Fibroblast of lung (primary cell): ENCODE measurements at regions not wholly inside any gene's neighbourhood (a gene's known extent, or its start where the extent isn't known, plus 50 kb on each side); places are given as distances from the start of the nearest gene placed in this dataset.

Experiments used
- DNase-seq, 2 donors: peaks; one replicate each; pipeline versions ENCODE4 v3.0.0 to v3.0.0-alpha.2; 2010; ENCODE audit warnings: low read depth in 2 of 2
- H2AFZ ChIP-seq: 2 replicates; pipeline ENCODE4 v1.5.1; 2012; ENCODE audit warnings: low read length, control low read depth, inconsistent platforms
- H3K27ac ChIP-seq: 2 replicates; pipeline ENCODE4 v1.5.1; 2011; ENCODE audit warnings: low read length, control low read depth; ENCODE audit not compliant: insufficient read depth
- H3K27me3 ChIP-seq: 2 replicates; pipeline ENCODE4 v1.5.1; 2011; ENCODE audit warnings: mild to moderate bottlenecking, low read length; ENCODE audit not compliant: control insufficient read depth, insufficient read depth
- H3K36me3 ChIP-seq: 2 replicates; pipeline ENCODE4 v1.5.1; 2011; ENCODE audit warnings: low read length; ENCODE audit not compliant: control insufficient read depth, insufficient read depth
- H3K4me1 ChIP-seq: 2 replicates; pipeline ENCODE4 v1.5.1; 2011; ENCODE audit warnings: low read length; ENCODE audit not compliant: control insufficient read depth, insufficient read depth; ENCODE audit errors: extremely low read depth
- H3K4me2 ChIP-seq: 2 replicates; pipeline ENCODE4 v1.5.1; 2011; ENCODE audit warnings: low read length, control low read depth; ENCODE audit not compliant: insufficient read depth; ENCODE audit errors: extremely low read depth
- H3K4me3 ChIP-seq, 4 experiments: fragments of 200-600 bp in 1 of 4; sonication (generic) in 1 of 4; replicated peaks in 1 of 4; 2 replicates each; pipeline ENCODE4 v1.5.1; 2011 to 2016; ENCODE audit warnings: low read length in 4 of 4, low read depth in 3 of 4, mild to moderate bottlenecking in 3 of 4, control low read depth in 2 of 4, inconsistent platforms in 1 of 4, mixed read lengths in 1 of 4; ENCODE audit not compliant: insufficient read depth in 1 of 4; ENCODE audit errors: control extremely low read depth in 1 of 4
- H3K79me2 ChIP-seq: 2 replicates; pipeline ENCODE4 v1.5.1; 2012; ENCODE audit warnings: mild to moderate bottlenecking, low read length, inconsistent platforms; ENCODE audit not compliant: control insufficient read depth, insufficient read depth
- H3K9ac ChIP-seq: 2 replicates; pipeline ENCODE4 v1.5.1; 2011; ENCODE audit warnings: mild to moderate bottlenecking, low read length, control low read depth; ENCODE audit not compliant: insufficient read depth
- H3K9me3 ChIP-seq: 2 replicates; pipeline ENCODE4 v1.5.1; 2012; ENCODE audit warnings: low read depth, low read length; ENCODE audit not compliant: control insufficient read depth, insufficient read depth
- H4K20me1 ChIP-seq: 2 replicates; pipeline ENCODE4 v1.5.1; 2011; ENCODE audit warnings: low read length; ENCODE audit not compliant: control insufficient read depth, insufficient read depth; ENCODE audit errors: extremely low read depth
- CTCF ChIP-seq, 2 donors: IDR thresholded peaks in 1 of 2; conservative IDR thresholded peaks in 1 of 2; 1 replicate in 1 of 2; 2 replicates in 1 of 2; pipeline ENCODE4 v1.5.1; 2011 to 2012; ENCODE audit warnings: low read length in 2 of 2, control low read depth in 1 of 2, inconsistent platforms in 1 of 2, low read depth in 1 of 2, mild to moderate bottlenecking in 1 of 2
- EZH2 ChIP-seq: IDR thresholded peaks from 2 replicates; pipeline ENCODE4 v1.5.1; 2012; ENCODE audit warnings: low read length, control low read depth, mild to moderate bottlenecking; ENCODE audit errors: missing control alignments

GRCh38 chr3:194244167-194244566, 107.0 kb downstream of the CPN2 start:
- Histone ChIP-seq H3K9ac (no peak overlapping the region), H3K27me3 (peaks cover 19% of the 10 kb centered on the region), H4K20me1 (no peaks in the 10 kb centered on the region), H3K79me2 (no peaks in the 10 kb centered on the region), H3K4me3 (no peak overlapping the region), H3K4me2 (no peak overlapping the region), H3K4me1 (no peaks in the 10 kb centered on the region), H3K27ac (no peak overlapping the region), H2AFZ (no peak overlapping the region), H3K36me3 (no peaks in the 10 kb centered on the region), H3K9me3 (no peaks in the 10 kb centered on the region)
- DNase-seq, result no peak
- TF ChIP-seq CTCF (conservative IDR thresholded peaks at IDR 0.05 in 1 of 2, IDR thresholded peaks at IDR 0.05 in 1 of 2; ENCODE audit: low read depth in 1 of 2, low read length in 2 of 2) (no peak), EZH2 (no peak)

GRCh38 chr3:194245474-194245873, 105.7 kb downstream of the CPN2 start:
- DNase-seq, result no peak
- Histone ChIP-seq H3K4me3 (no peak overlapping the region), H3K4me2 (no peak overlapping the region), H4K20me1 (no peaks in the 10 kb centered on the region), H3K9me3 (no peaks in the 10 kb centered on the region), H3K27ac (no peak overlapping the region), H3K27me3 (peaks cover 26% of the 10 kb centered on the region), H2AFZ (no peak overlapping the region), H3K36me3 (no peaks in the 10 kb centered on the region), H3K79me2 (no peaks in the 10 kb centered on the region), H3K9ac (no peak overlapping the region), H3K4me1 (peaks cover 2% of the 10 kb centered on the region)
- TF ChIP-seq EZH2, result no peak
- TF ChIP-seq CTCF (conservative IDR thresholded peaks at IDR 0.05 in 1 of 2, IDR thresholded peaks at IDR 0.05 in 1 of 2; ENCODE audit: low read depth in 1 of 2, low read length in 2 of 2), result no peak

GRCh38 chr3:194245975-194246561, 105.1 kb downstream of the CPN2 start:
- no peak overlapping the region for H3K27ac ChIP-seq
- no peak overlapping the region for H3K9ac ChIP-seq
- no peak for DNase-seq
- no peaks in the 10 kb centered on the region for H3K9me3 ChIP-seq
- no peak overlapping the region for H3K4me3 ChIP-seq
- no peaks in the 10 kb centered on the region for H4K20me1 ChIP-seq
- peaks cover 4% of the 10 kb centered on the region for H3K4me1 ChIP-seq
- TF ChIP-seq CTCF (conservative IDR thresholded peaks at IDR 0.05 in 1 of 2, IDR thresholded peaks at IDR 0.05 in 1 of 2; ENCODE audit: low read depth in 1 of 2, low read length in 2 of 2), result no peak
- no peak for TF ChIP-seq EZH2
- no peak overlapping the region for H2AFZ ChIP-seq
- H3K36me3 ChIP-seq, result no peaks in the 10 kb centered on the region
- no peak overlapping the region for H3K4me2 ChIP-seq
- H3K79me2 ChIP-seq, result no peaks in the 10 kb centered on the region
- peaks cover 26% of the 10 kb centered on the region for H3K27me3 ChIP-seq
